ENCODE measurements at regions not wholly inside any gene's neighbourhood (a gene's known extent, or its start where the extent isn't known, plus 50 kb on each side); places are given as distances from the start of the nearest gene placed in this dataset.

DNA sequence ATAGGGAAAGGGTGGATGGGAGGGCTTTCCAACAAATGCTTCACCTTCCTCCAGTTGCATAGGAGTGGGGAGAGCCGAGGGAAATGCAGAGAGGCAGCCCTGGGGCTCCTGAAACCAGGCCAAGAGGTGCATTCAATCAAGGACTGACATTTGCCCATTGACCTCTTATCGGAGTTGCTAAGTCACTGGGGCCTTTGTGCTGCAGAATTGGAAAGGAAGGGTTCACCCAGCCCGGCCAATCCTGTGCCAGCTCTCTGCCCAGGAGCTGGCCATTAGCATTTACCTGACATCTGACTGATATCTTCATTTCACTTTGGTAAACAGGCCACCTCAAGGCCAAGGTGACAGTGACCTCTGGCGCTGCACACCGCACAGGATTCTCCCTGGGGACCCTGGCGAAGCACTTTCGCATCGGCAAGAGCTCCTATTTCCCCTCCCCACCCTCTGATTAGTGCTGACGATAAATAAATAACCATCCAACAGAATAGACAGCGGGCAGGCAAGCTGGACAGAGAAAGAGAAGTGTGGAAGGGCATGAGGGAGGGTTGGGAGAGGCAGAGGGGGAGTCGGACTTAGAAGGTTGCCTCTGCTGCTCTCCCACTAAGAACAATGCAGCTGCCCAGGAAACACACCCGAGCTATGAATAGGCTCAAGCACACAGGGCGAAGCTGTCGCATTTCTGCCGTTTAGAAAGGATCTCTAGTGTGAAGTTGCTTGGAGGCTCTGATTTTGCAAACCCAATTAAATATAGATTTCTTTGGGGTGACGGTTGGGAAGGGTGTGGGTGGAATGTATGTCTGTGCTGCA, 57.0 kb upstream of the BOD1 start:
- TF ChIP-seq, protein P1, sequence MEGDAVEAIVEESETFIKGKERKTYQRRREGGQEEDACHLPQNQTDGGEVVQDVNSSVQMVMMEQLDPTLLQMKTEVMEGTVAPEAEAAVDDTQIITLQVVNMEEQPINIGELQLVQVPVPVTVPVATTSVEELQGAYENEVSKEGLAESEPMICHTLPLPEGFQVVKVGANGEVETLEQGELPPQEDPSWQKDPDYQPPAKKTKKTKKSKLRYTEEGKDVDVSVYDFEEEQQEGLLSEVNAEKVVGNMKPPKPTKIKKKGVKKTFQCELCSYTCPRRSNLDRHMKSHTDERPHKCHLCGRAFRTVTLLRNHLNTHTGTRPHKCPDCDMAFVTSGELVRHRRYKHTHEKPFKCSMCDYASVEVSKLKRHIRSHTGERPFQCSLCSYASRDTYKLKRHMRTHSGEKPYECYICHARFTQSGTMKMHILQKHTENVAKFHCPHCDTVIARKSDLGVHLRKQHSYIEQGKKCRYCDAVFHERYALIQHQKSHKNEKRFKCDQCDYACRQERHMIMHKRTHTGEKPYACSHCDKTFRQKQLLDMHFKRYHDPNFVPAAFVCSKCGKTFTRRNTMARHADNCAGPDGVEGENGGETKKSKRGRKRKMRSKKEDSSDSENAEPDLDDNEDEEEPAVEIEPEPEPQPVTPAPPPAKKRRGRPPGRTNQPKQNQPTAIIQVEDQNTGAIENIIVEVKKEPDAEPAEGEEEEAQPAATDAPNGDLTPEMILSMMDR (IDR thresholded peaks at IDR 0.05): no peak
- TF ChIP-seq POLR2AphosphoS5 (IDR thresholded peaks at IDR 0.05): no peak
- no peak for TF ChIP-seq POLR2A (IDR thresholded peaks at IDR 0.05)
- TF ChIP-seq EP300 (IDR thresholded peaks at IDR 0.05): no peak
- Histone ChIP-seq H3K36me3 (no peaks in the 10 kb centered on the region), H3K4me1 (peaks cover 0 to 14% (median 4%) of the 10 kb centered on the region in 4 donors), H3K4me3 (no peak overlapping the region), H3K27ac (no peak overlapping the region), H3K27me3 (no peaks in the 10 kb centered on the region), H3K9me3 (peaks cover 0 to 3% (median 0%) of the 10 kb centered on the region in 4 donors)
- ATAC-seq (ENCODE audit: low FRiP score in 2 of 2) (no peak), DNase-seq (no peak)
- 69% methylated on average over 16 of the region's 16 CpGs for WGBS, 2 donors

DNA sequence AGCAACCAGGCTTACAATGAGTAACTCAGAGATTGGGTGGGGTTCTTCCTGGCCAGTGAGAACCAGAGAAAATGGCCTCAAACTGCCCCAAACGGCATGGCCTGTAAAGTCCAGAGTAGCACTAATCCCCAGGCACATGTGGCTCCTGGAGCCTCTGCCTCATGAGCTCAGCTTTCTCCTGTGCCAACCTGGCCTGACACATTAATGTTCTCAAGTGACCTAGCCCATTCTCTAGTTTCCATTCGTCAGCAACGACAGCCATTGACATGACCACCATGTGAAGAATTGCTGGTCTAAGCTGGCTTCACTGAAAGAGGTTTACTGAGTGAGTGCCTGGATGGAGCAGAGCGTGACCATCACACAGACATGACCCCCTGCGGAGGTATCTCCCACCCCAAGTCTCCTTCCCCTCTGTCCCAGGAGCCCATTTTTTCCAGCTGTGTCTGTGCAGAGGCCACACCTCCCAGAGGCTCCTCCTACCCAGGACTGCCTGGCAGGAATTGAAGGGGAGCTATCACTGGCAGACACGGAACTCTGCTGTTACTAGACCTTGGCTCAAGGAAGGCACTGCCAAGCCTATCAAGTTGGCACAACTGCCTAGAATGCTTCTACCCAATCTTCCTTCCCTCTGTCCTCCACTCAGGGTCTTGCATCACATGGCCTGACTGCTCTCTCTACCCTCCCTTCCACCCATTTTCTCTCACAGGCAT, 59.0 kb upstream of the BOD1 start:
- no peak for ATAC-seq (ENCODE audit: low FRiP score in 2 of 2)

GRCh38 chr5:173676375-173676774, 59.9 kb upstream of the BOD1 start:
- ATAC-seq (ENCODE audit: low FRiP score in 2 of 2) (no peak), DNase-seq (no peak)
- Histone ChIP-seq H3K9me3 (peaks cover 0 to 3% (median 0%) of the 10 kb centered on the region in 4 donors), H3K4me3 (no peak overlapping the region), H3K4me1 (peaks cover 0 to 6% (median 4%) of the 10 kb centered on the region in 4 donors), H3K27ac (no peak overlapping the region), H3K27me3 (no peaks in the 10 kb centered on the region), H3K36me3 (no peaks in the 10 kb centered on the region)
- no peak for TF ChIP-seq POLR2A (IDR thresholded peaks at IDR 0.05)
- no peak for TF ChIP-seq POLR2AphosphoS5 (IDR thresholded peaks at IDR 0.05)
- TF ChIP-seq EP300 (IDR thresholded peaks at IDR 0.05): no peak
- TF ChIP-seq, protein P1 (IDR thresholded peaks at IDR 0.05): no peak
- 95 to 97% methylated on average over 2 of the region's 2 CpGs for WGBS, 2 donors

More for the DNA sequence above, 59.0 kb upstream of the BOD1 start:
- Histone ChIP-seq H3K4me1 (peaks cover 0 to 13% (median 4%) of the 10 kb centered on the region in 4 donors), H3K36me3 (no peaks in the 10 kb centered on the region), H3K4me3 (no peak overlapping the region), H3K27ac (no peak overlapping the region), H3K27me3 (no peaks in the 10 kb centered on the region), H3K9me3 (peaks cover 0 to 3% (median 0%) of the 10 kb centered on the region in 4 donors)
- 93 to 97% methylated on average over 6 of the region's 6 CpGs for WGBS, 2 donors
- no peak for DNase-seq
- TF ChIP-seq EP300 (IDR thresholded peaks at IDR 0.05) (no peak), POLR2A (IDR thresholded peaks at IDR 0.05) (no peak)
- TF ChIP-seq, protein P1 (IDR thresholded peaks at IDR 0.05): no peak

DNA sequence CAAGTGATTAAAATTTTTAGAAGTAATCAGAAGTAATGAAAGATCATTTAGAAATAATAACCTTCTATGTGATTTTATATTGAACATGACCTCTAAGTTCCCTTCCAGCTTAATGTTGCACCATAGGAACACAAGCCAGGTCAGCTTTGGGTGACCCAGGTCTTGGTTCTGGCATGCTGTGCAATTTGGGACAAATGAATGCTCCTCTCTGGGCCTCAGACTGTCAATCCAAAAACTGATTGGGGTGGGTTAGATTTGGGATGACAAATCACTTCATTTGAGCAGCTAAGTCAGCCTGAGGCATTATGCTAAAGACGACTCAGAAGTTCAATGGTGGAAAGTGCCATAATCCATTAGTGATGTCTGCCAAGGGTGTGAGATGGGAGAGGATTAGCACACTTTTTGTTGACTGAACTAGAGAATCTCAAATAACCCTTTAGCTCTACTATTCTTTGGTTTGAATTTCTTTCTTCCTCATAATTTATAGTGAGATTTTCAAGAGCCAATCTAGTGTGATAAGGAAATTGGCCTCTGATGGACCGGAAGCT, 60.7 kb upstream of the BOD1 start:
- Histone ChIP-seq H3K27me3 (no peaks in the 10 kb centered on the region), H3K36me3 (no peaks in the 10 kb centered on the region), H3K9me3 (peaks cover 0 to 3% (median 0%) of the 10 kb centered on the region in 4 donors), H3K4me1 (peaks cover 0 to 6% (median 3%) of the 10 kb centered on the region in 4 donors), H3K4me3 (no peak overlapping the region), H3K27ac (no peak overlapping the region)
- TF ChIP-seq POLR2A (IDR thresholded peaks at IDR 0.05): no peak
- TF ChIP-seq, protein P1 (IDR thresholded peaks at IDR 0.05): no peak
- no peak for TF ChIP-seq POLR2AphosphoS5 (IDR thresholded peaks at IDR 0.05)
- TF ChIP-seq EP300 (IDR thresholded peaks at IDR 0.05): no peak
- 86 to 89% methylated on average over 2 of the region's 2 CpGs for WGBS, 2 donors
- DNase-seq (no peak), ATAC-seq (ENCODE audit: low FRiP score in 2 of 2) (no peak)

Data from upper lobe of left lung (tissue), 6 donors.